D721Med (cell line): ENCODE measurements at regions not wholly inside any gene's neighbourhood (a gene's known extent, or its start where the extent isn't known, plus 50 kb on each side); places are given as distances from the start of the nearest gene placed in this dataset.
"Not testable (repeated sequence)": the region's sequence is repeated elsewhere in the genome, so short reads cannot be mapped to it uniquely, and the experiment has no call there.

Experiments used
- DNase-seq: peaks from one replicate; pipeline ENCODE4 v3.0.0; 2011; ENCODE audit warnings: low spot score; ENCODE audit not compliant: insufficient read length
- FAIRE-seq: peaks from 2 replicates; lab custom pipeline; 2011; peaks lifted over from hg19 to GRCh38; lab: Jason Lieb, UNC
- CTCF ChIP-seq: IDR thresholded peaks from 2 replicates; pipeline ENCODE4 v1.5.1; 2012; ENCODE audit warnings: mild to moderate bottlenecking, control low read depth; ENCODE audit not compliant: insufficient read depth; ENCODE audit errors: missing control alignments

DNA sequence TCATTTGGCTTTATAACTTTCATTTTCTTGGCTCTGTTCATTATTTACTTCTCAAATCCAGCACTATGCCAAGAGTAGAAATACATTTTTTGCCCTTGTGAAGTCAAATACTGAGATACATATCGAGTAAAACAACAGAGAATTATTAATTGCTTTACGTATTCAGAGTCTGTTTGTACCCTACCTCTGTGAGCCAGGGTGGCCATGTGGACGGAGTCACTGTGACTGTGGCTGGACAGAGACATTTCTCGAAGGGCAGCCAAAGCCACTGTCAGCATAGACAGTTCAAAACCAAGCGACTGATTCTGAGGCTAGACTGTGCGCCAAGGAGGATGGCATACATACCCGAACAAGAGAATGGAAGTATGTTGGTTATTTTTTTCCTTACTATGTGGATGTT lies 391.0 kb upstream of the PROX1 start:
- no peak for FAIRE-seq
- no peak for TF ChIP-seq CTCF
- DNase-seq = no peak

DNA sequence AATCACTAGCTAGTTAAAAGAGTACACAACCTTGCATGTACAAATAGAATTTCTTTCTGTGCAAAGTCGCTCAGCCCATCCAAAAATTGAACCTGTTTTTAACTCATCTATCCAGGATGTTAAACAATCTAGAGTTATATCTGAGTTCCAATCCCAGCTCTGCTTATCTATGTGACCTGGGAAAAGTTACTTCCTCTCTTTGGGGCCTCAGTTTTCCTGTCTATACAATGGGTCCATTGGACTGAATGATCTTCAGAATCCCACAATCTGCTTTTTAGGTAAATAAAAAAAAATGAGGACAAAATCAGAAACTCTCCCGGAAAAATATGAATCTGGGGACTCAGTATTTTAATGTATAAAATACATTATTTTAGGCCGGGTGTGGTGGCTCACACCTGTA lies 389.5 kb upstream of the PROX1 start:
- TF ChIP-seq CTCF = no peak
- no peak for FAIRE-seq
- no peak for DNase-seq

DNA sequence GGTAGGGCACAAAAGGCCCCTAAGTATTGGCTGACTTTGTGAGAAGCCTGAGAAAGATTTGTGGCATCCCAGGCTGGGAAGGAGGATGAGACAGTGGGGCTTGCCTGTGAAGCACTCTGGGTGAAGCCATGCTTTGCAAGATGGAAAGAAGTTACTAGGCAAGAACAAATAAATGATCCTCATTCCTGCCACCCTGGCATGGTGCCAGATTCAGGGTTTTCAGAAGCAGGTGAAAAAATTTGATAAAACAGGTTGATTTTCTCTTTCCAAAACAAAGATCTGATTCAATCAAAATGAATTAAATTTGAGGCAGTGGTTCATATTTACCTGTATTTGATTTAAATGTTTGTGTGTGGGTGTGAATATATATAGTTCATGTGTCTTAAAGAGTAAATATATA lies 386.9 kb upstream of the PROX1 start:
- no peak for FAIRE-seq
- DNase-seq = no peak

DNA sequence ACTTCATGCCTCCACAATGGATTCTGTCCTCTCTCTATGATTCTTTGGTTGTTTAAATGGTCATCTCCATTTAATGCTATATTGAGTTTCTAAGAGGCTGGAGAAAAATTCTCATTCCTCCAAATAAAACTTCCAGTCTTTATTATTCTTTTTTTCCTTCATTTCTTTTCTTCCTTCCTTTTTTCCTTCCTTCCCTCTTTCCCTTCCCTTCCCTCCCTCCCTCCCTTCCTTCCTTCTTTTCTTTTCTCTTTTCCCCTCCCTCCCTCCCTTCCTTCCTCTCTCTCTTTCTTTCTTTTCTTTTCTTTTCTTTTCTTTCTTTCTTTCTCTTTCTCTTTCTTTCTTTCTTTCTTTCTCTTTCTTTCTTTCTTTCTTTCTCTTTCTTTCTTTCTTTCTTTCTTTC lies 386.1 kb upstream of the PROX1 start:
- DNase-seq, FAIRE-seq: not testable (repeated sequence)

More for the DNA sequence above, 386.9 kb upstream of the PROX1 start:
- no peak for TF ChIP-seq CTCF

DNA sequence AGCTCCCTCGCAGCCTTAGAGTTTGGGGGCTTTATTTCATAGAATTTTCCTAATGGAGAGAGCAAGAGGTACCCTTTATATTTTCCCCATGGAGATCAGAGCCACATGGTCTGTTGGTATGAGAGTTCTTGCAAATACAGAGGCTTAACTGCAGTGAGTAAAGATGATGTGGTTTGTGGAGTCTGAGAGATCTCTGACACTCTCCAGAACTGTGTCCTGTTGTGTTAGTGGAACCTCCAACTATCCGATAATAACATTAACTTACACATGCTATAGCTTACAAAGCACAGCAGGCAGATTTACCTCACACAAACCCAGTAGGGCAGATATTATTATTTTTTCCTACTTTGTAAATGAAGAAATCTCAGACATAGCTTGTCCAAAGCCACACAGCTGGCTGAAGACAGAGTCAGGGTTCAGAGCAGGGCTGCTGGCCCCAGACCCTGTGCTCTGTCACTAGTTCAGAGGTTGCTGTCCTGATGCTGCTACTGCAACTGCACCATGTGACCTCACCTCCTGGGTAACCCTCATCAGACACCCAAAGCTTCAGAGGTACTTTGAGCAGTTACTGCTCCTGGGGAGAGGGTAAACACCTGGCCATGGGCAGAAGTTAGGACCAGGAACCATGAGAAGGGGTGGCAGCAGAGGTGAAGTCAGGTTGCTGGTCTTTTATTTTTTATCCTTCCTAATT lies 384.8 kb upstream of the PROX1 start:
- no peak for DNase-seq
- TF ChIP-seq CTCF = no peak
- FAIRE-seq = no peak

GRCh38 chr1:213604477-213604876 lies 383.3 kb upstream of the PROX1 start:
- no peak for FAIRE-seq
- no peak for DNase-seq
- no peak for TF ChIP-seq CTCF

DNA sequence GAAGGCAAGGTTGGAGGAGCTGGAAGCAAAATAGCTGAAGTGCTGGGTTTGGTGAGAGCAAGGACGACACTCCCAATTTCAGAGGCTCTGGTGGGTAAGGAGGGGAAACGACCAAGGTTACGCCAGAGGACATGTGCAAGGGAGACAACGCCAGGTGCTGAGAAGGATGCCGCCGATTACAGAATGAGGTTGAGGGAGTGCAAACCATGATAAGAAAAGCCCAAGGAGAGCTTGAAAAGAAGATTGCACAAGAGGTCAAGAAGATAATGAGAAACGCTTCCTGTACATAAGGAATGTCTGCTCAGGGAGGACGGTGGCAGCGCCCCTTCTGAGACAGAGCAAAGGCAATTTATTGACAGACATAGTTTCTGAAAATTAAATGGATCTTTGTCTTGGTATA lies 382.0 kb upstream of the PROX1 start:
- no peak for FAIRE-seq
- no peak for DNase-seq
- TF ChIP-seq CTCF = no peak
